ENCODE measurements at regions not wholly inside any gene's neighbourhood (a gene's known extent, or its start where the extent isn't known, plus 50 kb on each side); places are given as distances from the start of the nearest gene placed in this dataset.

DNA sequence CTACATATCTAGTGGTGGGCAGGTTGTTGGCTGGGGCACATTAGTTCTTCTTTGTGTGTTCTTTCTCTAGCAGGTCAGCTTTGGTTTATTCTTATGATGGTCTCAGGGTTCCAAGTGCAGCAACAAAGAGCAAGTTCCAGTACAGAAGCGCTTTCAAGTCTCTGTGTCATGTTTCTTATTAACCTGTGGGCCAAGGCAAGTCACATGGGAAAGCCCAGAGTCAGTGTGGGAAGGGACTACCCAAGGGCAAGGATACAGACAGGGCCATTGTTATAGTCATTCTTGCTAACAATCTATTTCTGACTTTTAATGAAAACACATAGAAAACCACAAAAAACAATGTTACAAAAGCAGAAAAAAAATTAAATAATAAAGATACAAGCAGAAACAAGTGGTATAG, 754.6 kb downstream of the TBC1D22A start:
- TF ChIP-seq, protein P1, sequence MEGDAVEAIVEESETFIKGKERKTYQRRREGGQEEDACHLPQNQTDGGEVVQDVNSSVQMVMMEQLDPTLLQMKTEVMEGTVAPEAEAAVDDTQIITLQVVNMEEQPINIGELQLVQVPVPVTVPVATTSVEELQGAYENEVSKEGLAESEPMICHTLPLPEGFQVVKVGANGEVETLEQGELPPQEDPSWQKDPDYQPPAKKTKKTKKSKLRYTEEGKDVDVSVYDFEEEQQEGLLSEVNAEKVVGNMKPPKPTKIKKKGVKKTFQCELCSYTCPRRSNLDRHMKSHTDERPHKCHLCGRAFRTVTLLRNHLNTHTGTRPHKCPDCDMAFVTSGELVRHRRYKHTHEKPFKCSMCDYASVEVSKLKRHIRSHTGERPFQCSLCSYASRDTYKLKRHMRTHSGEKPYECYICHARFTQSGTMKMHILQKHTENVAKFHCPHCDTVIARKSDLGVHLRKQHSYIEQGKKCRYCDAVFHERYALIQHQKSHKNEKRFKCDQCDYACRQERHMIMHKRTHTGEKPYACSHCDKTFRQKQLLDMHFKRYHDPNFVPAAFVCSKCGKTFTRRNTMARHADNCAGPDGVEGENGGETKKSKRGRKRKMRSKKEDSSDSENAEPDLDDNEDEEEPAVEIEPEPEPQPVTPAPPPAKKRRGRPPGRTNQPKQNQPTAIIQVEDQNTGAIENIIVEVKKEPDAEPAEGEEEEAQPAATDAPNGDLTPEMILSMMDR (IDR thresholded peaks at IDR 0.05), result no peak
- no peak for TF ChIP-seq SIN3A (IDR thresholded peaks at IDR 0.05; ENCODE audit: borderline replicate concordance, insufficient read depth, low read depth, low read length)
- no peak for TF ChIP-seq POLR2AphosphoS5 (IDR thresholded peaks at IDR 0.05; ENCODE audit: low read depth, low read length)

All from Panc1 (cell line).